Skeletal muscle satellite cell (primary cell): ENCODE measurements at regions not wholly inside any gene's neighbourhood (a gene's known extent, or its start where the extent isn't known, plus 50 kb on each side); places are given as distances from the start of the nearest gene placed in this dataset.

ENCODE experiments used
- H3K27me3 ChIP-seq: 2 replicates; pipeline ENCODE4 v1.7.0; 2013; ENCODE audit warnings: low read length; ENCODE audit not compliant: control insufficient read depth, insufficient read depth
- H3K36me3 ChIP-seq: 2 replicates; pipeline ENCODE4 v1.7.0; 2013; ENCODE audit warnings: mild to moderate bottlenecking, control low read depth, low read length; ENCODE audit not compliant: insufficient read depth
- H3K4me1 ChIP-seq: 2 replicates; pipeline ENCODE4 v1.7.0; 2013; ENCODE audit warnings: low read length; ENCODE audit not compliant: control insufficient read depth, insufficient read depth
- H3K4me2 ChIP-seq: 2 replicates; pipeline ENCODE4 v1.7.0; 2013; ENCODE audit warnings: mild to moderate bottlenecking, low read length
- H3K4me3 ChIP-seq: 2 replicates; pipeline ENCODE4 v1.7.0; 2013; ENCODE audit warnings: low read length
- H3K9ac ChIP-seq: 2 replicates; pipeline ENCODE4 v1.7.0; 2013; ENCODE audit warnings: mild to moderate bottlenecking, low read depth, low read length, moderate library complexity
- H3K9me3 ChIP-seq: replicated peaks from 2 replicates; pipeline ENCODE4 v1.7.0; 2013; ENCODE audit warnings: mild to moderate bottlenecking, control low read depth, low read length

DNA sequence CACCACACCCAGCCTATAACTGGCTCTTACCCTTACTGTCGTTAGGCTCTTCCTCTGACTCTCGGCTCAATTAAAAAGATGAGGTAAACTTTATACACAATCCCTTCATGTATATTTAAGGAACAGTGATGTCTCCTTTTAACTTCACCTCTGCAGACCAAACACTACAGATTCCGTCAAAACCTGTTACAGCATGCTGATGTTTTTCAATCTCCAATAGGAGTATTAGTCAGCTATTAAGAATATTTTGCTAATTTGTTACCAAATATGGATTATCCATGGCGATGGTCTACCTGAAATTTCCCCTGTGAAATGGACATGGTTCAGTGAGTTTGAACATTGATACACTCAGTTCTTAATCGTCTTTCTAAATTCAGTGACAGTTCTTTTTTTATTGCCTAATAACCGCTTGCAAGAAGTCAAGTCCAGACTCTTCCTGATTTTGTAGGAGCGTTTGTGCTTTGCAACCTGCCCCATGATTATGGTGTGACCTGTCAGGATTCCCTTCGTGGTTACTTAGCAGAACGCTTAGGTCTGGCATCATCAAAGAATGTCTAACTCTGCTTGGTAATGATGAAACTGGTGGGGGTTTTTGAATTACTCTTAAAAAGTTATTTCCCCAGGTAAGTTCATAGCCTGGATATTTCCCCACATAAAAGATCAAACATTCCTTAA is 72.2 kb upstream of the STOX2 start:
- Histone ChIP-seq H3K4me3 (no peak overlapping the region), H3K36me3 (no peaks in the 10 kb centered on the region), H3K9ac (no peak overlapping the region), H3K4me2 (no peak overlapping the region), H3K27me3 (peaks cover 4% of the 10 kb centered on the region), H3K9me3 (no peaks in the 10 kb centered on the region), H3K4me1 (no peaks in the 10 kb centered on the region)

- Histone ChIP-seq H3K27me3 (no peaks in the 10 kb centered on the region), H3K9ac (no peak overlapping the region), H3K4me1 (no peaks in the 10 kb centered on the region), H3K4me2 (no peak overlapping the region), H3K9me3 (no peaks in the 10 kb centered on the region), H3K4me3 (no peak overlapping the region), H3K36me3 (no peaks in the 10 kb centered on the region)
These were observed 70.9 kb upstream of the STOX2 start for GRCh38 chr4:183834252-183834651.

GRCh38 chr4:183837222-183837621 is 67.9 kb upstream of the STOX2 start:
- no peaks in the 10 kb centered on the region for H3K4me1 ChIP-seq
- H3K9ac ChIP-seq, result no peak overlapping the region
- H3K36me3 ChIP-seq, result no peaks in the 10 kb centered on the region
- H3K4me2 ChIP-seq, result no peak overlapping the region
- no peaks in the 10 kb centered on the region for H3K27me3 ChIP-seq
- H3K4me3 ChIP-seq, result no peak overlapping the region
- H3K9me3 ChIP-seq, result no peaks in the 10 kb centered on the region

DNA sequence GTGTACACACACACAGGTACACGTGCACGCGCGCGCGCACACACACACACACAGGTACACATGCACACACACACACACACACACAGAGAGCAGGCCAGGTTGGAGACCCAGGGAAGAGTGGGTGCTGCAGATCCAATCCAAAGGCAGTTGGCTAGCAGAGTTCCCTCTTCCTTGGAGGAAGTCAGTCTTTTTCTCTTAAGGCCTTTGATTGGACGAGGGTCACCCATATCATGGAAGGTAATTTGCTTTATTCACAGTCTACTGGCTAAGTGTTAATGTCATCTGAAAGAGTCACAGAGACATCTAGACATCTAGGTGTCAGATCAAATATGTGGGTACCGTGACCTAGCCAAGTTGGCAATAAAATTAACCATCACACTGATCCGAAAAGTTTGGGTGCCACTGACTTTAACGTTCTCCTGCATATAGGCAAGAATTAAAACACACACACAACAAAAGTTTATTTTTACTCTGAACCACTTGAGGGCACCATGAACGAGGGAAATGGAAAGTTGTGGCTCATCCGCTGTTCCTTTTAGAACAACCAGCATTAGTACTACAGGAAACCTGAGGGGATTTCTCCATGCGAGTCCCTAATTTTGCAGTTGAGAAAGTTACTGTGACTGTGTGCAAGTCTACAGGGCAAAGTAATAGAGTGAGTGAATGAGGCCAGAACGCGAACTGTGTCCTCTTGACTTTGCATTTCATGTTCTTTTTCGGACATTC is 66.0 kb upstream of the STOX2 start:
- Histone ChIP-seq H3K36me3 (no peaks in the 10 kb centered on the region), H3K9ac (no peak overlapping the region), H3K4me1 (no peaks in the 10 kb centered on the region), H3K9me3 (no peaks in the 10 kb centered on the region), H3K27me3 (no peaks in the 10 kb centered on the region), H3K4me3 (no peak overlapping the region), H3K4me2 (no peak overlapping the region)

GRCh38 chr4:183840311-183840710 is 64.8 kb upstream of the STOX2 start:
- Histone ChIP-seq H3K4me2 (no peak overlapping the region), H3K4me3 (no peak overlapping the region), H3K4me1 (no peaks in the 10 kb centered on the region), H3K27me3 (peaks cover 4% of the 10 kb centered on the region), H3K9me3 (no peaks in the 10 kb centered on the region), H3K36me3 (no peaks in the 10 kb centered on the region), H3K9ac (no peak overlapping the region)

DNA sequence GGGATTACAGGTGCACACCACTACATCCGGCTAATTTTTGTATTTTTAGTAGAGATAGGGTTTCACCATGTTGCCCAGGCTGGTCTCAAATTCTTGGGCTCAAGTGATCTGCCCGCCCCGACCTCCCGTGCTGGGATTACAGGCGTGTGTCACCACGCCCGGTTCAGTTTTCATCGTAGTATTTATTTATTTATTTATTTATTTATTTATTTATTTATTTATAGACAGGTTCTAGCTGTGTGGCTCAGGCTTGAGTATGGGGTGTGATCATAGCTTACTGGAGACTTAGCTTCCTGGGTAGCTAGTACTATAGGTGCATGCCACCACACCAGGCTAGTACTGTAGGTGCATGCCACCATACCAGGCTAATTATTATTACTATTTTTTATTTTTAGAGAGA is 64.1 kb upstream of the STOX2 start:
- H3K4me1 ChIP-seq, result no peaks in the 10 kb centered on the region
- H3K27me3 ChIP-seq, result peaks cover 6% of the 10 kb centered on the region
- H3K4me2 ChIP-seq, result no peak overlapping the region
- H3K9ac ChIP-seq, result no peak overlapping the region
- no peak overlapping the region for H3K4me3 ChIP-seq
- H3K9me3 ChIP-seq, result no peaks in the 10 kb centered on the region
- no peaks in the 10 kb centered on the region for H3K36me3 ChIP-seq

DNA sequence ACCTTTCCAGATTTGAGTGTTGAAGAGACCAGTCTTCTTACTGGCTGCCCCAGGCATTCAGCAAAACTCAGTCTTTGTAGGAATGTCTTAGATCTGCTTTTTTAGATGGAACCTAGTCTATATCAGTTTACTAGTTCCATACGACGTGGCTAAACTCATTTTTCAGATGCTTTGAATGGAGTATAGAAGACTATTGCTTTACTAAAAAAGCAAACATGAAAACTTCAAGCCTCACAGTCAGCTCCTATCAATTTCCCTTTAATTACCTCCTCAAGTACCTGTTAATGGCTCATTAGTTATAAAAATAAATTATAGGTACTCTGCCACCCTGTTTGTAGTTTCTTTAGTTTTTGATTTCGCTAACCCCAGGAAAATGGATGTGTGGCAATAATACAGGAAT is 63.0 kb upstream of the STOX2 start:
- no peaks in the 10 kb centered on the region for H3K9me3 ChIP-seq
- H3K4me2 ChIP-seq, result no peak overlapping the region

DNA sequence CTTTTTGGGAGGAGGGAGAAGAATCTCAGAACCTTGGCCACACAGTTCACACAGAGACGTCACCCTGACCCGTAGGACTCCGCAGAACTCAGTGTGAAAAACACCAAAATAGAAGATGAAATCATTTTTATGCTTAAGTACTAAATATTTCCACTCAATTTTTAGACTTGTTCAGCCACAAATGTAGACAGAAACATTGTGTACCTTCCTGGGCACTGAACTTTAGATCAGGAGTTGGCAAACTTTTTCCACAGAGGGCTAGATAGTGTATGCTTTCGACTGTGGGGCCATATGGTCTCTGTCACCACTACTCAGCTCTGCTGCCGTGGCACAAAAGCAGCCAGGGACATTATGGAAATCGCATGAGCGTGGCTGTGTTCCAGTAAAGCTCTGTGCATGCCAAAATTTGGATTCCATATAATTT is 61.8 kb upstream of the STOX2 start:
- Histone ChIP-seq H3K36me3 (no peaks in the 10 kb centered on the region), H3K4me3 (no peak overlapping the region), H3K4me1 (no peaks in the 10 kb centered on the region), H3K9ac (no peak overlapping the region), H3K27me3 (peaks cover 6% of the 10 kb centered on the region), H3K9me3 (no peaks in the 10 kb centered on the region), H3K4me2 (no peak overlapping the region)

More for the DNA sequence above, 63.0 kb upstream of the STOX2 start:
- Histone ChIP-seq H3K36me3 (no peaks in the 10 kb centered on the region), H3K4me3 (no peak overlapping the region), H3K9ac (no peak overlapping the region), H3K4me1 (no peaks in the 10 kb centered on the region), H3K27me3 (peaks cover 6% of the 10 kb centered on the region)

- Histone ChIP-seq H3K27me3 (peaks cover 17% of the 10 kb centered on the region), H3K4me3 (no peak overlapping the region), H3K36me3 (no peaks in the 10 kb centered on the region)
These were observed 58.2 kb upstream of the STOX2 start for GRCh38 chr4:183846951-183847350.

GRCh38 chr4:183848805-183849204 is 56.3 kb upstream of the STOX2 start:
- H3K9ac ChIP-seq, result no peak overlapping the region
- peaks cover 17% of the 10 kb centered on the region for H3K27me3 ChIP-seq
- no peaks in the 10 kb centered on the region for H3K36me3 ChIP-seq
- H3K4me2 ChIP-seq, result no peak overlapping the region
- H3K4me3 ChIP-seq, result no peak overlapping the region
- H3K9me3 ChIP-seq, result no peaks in the 10 kb centered on the region
- H3K4me1 ChIP-seq, result no peaks in the 10 kb centered on the region

More at GRCh38 chr4:183846951-183847350, 58.2 kb upstream of the STOX2 start:
- H3K9me3 ChIP-seq, result no peaks in the 10 kb centered on the region
- no peaks in the 10 kb centered on the region for H3K4me1 ChIP-seq
- H3K9ac ChIP-seq, result no peak overlapping the region
- no peak overlapping the region for H3K4me2 ChIP-seq

DNA sequence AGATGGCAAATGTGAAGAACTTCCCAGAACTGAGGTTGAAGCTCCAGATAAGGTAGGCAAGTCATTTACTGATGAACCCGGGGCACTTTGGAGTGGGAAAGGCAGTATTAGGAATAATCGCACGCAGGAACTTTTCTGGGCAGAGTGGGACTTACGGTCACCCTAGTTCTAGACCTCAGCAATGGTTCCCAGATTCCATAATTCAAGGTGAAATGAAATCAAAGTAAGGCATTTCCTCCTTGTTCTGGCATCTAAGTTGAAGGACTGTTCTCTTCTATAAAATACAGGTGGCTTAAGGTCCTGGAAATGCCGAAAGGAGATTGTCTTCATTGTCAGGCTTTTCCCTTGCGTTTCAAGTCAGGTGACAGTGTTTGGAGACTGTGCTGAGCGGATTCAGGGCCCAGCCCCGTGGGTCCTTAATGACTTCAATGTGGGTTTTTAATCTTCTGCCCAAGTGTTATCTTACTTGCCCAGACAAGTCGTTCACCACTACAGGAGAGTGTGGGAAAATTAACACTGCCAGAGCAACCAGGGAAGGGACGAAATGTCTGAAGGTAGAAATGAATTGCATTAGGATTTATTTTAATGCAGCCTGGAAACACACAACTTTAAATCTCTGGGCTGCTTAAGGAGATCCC is 52.1 kb upstream of the STOX2 start:
- no peak overlapping the region for H3K4me3 ChIP-seq
- H3K36me3 ChIP-seq, result no peaks in the 10 kb centered on the region
- H3K4me1 ChIP-seq, result no peaks in the 10 kb centered on the region
- no peak overlapping the region for H3K9ac ChIP-seq
- H3K27me3 ChIP-seq, result peaks cover 14% of the 10 kb centered on the region
- H3K9me3 ChIP-seq, result no peaks in the 10 kb centered on the region
- H3K4me2 ChIP-seq, result no peak overlapping the region
